ENCODE measurements at regions not wholly inside any gene's neighbourhood (a gene's known extent, or its start where the extent isn't known, plus 50 kb on each side); places are given as distances from the start of the nearest gene placed in this dataset.

DNA sequence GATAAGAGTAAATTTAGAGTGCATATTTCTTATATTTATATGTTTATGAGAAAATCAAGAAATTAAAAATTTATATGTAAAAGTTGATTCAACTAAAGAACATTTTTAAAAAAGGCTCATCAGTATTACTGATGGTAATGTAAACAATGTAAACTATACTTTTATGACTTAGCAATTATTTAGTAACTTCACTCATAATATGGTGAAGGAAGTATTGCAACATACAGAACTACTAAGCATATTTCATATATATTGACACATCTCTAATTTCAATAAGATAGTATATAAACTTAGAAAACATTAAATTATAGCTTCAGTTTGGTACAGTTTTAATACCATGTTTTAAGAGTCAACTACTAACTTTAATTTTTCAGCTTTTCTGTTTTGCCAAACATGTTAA, 512.8 kb upstream of the PCDH7 start:
- TF ChIP-seq POLR2AphosphoS5 (IDR thresholded peaks at IDR 0.05) (no peak), CTCF (IDR thresholded peaks at IDR 0.05; ENCODE audit: poor library complexity, severe bottlenecking) (no peak), EP300 (conservative IDR thresholded peaks at IDR 0.05; ENCODE audit: poor library complexity, severe bottlenecking) (no peak), EZH2 (IDR thresholded peaks at IDR 0.05; ENCODE audit: borderline replicate concordance, insufficient read depth, low read length, poor library complexity, severe bottlenecking) (no peak)

Measured in neural cell (in vitro differentiated cells).